ENCODE measurements at regions not wholly inside any gene's neighbourhood (a gene's known extent, or its start where the extent isn't known, plus 50 kb on each side); places are given as distances from the start of the nearest gene placed in this dataset.
"Not testable (repeated sequence)": the region's sequence is repeated elsewhere in the genome, so short reads cannot be mapped to it uniquely, and the experiment has no call there.

GRCh38 chr13:72571191-72571590 lies 156.2 kb downstream of the MZT1 start:
- no peak for DNase-seq

GRCh38 chr13:72570019-72570418 lies 157.4 kb downstream of the MZT1 start:
- DNase-seq = no peak

GRCh38 chr13:72567566-72567965 lies 159.9 kb downstream of the MZT1 start:
- no peak for DNase-seq

- DNase-seq = no peak
Measured at GRCh38 chr13:72566526-72566925, 160.9 kb downstream of the MZT1 start.

GRCh38 chr13:72565893-72566292 lies 161.5 kb downstream of the MZT1 start:
- DNase-seq = peak; percentile 31

GRCh38 chr13:72562686-72563085 lies 164.7 kb downstream of the MZT1 start:
- no peak for DNase-seq

GRCh38 chr13:72561791-72562190 lies 165.6 kb downstream of the MZT1 start:
- DNase-seq = no peak

- DNase-seq = no peak
Measured at GRCh38 chr13:72559716-72560115, 167.7 kb downstream of the MZT1 start.

- no peak for DNase-seq
Measured at GRCh38 chr13:72556945-72557344, 170.5 kb downstream of the MZT1 start.

- DNase-seq = no peak
Measured at GRCh38 chr13:72555601-72556000, 171.8 kb downstream of the MZT1 start.

- no peak for DNase-seq
Measured at GRCh38 chr13:72552731-72553130, 174.7 kb downstream of the MZT1 start.

GRCh38 chr13:72545895-72546294 lies 181.5 kb downstream of the MZT1 start:
- not testable (repeated sequence) for DNase-seq

- DNase-seq = no peak
Measured at GRCh38 chr13:72545030-72545719, 182.3 kb downstream of the MZT1 start.

- no peak for DNase-seq
Measured at GRCh38 chr13:72544042-72544441, 183.4 kb downstream of the MZT1 start.

- no peak for DNase-seq
Measured at GRCh38 chr13:72542241-72542640, 185.2 kb downstream of the MZT1 start.

- DNase-seq = no peak
Measured at GRCh38 chr13:72541674-72542073, 185.8 kb downstream of the MZT1 start.

- DNase-seq = no peak
Measured at GRCh38 chr13:72540881-72541280, 186.5 kb downstream of the MZT1 start.

GRCh38 chr13:72539925-72540324 lies 187.5 kb downstream of the MZT1 start:
- DNase-seq = no peak

- no peak for DNase-seq
Measured at GRCh38 chr13:72537782-72538181, 189.6 kb downstream of the MZT1 start.

- DNase-seq = no peak
Measured at GRCh38 chr13:72537395-72537780, 190.0 kb downstream of the MZT1 start.

- no peak for DNase-seq
Measured at GRCh38 chr13:72536714-72537394, 190.6 kb downstream of the MZT1 start.

GRCh38 chr13:72534951-72535640 lies 192.3 kb downstream of the MZT1 start:
- DNase-seq = no peak

- no peak for DNase-seq
Measured at GRCh38 chr13:72530471-72530870, 197.0 kb downstream of the MZT1 start.

- no peak for DNase-seq
Measured at GRCh38 chr13:72527333-72527732, 200.1 kb downstream of the MZT1 start.
